ENCODE measurements at regions not wholly inside any gene's neighbourhood (a gene's known extent, or its start where the extent isn't known, plus 50 kb on each side); places are given as distances from the start of the nearest gene placed in this dataset.

DNA sequence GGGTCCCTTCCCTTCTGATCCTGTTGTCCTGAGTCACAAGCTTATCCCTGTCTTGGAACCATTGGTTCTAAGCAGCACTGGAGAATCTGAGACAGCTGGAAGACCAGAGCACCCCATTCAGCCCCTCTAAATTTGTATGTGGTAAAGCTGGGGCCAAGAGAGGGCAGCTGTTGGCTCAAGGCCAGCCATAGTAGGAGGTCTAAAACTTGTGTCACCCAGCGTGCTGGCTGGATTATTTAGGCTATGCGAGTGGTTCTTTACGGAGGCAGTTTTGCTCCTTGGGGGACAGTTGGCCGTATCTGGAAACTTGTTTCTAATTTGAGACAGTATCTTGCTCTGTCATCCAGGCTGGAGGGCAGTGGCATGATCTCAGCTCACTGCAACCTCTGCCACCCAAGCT is 69.6 kb upstream of the GSE1 start:
- no peak for DNase-seq
- Histone ChIP-seq H3K27ac (no peak overlapping the region), H3K4me3 (ENCODE audit: low read depth, low read length) (no peak overlapping the region), H3K27me3 (replicated peaks) (no peaks in the 10 kb centered on the region), H3K36me3 (replicated peaks) (no peaks in the 10 kb centered on the region)
- in situ Hi-C loops (cut with HindIII; ENCODE audit: low pct_ligation_motif_present, low sequenced_read_pairs) = no loop called here
- TF ChIP-seq, protein P1, sequence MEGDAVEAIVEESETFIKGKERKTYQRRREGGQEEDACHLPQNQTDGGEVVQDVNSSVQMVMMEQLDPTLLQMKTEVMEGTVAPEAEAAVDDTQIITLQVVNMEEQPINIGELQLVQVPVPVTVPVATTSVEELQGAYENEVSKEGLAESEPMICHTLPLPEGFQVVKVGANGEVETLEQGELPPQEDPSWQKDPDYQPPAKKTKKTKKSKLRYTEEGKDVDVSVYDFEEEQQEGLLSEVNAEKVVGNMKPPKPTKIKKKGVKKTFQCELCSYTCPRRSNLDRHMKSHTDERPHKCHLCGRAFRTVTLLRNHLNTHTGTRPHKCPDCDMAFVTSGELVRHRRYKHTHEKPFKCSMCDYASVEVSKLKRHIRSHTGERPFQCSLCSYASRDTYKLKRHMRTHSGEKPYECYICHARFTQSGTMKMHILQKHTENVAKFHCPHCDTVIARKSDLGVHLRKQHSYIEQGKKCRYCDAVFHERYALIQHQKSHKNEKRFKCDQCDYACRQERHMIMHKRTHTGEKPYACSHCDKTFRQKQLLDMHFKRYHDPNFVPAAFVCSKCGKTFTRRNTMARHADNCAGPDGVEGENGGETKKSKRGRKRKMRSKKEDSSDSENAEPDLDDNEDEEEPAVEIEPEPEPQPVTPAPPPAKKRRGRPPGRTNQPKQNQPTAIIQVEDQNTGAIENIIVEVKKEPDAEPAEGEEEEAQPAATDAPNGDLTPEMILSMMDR (IDR thresholded peaks at IDR 0.05; ENCODE audit: low read depth, low read length, missing control alignments) = no peak

DNA sequence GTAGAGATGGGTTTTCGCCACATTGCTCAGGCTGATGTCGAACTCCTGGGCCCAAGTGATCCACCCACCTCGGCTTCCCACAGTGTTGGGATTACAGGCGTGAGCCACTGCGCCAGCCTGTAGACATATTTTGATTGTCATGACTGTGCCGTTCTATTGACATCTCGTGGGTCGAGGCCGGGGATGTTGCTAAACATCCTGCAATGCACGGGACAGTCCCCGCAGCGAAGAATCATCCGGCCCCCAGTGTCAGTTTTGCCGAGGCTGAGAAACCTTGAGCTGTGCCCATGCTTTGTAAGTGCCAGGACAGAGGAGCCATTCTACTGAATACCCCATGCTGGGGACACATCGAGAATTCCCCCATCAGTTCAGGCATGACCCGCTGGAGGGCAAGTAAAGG is 69.1 kb upstream of the GSE1 start:
- H3K36me3 ChIP-seq (replicated peaks) = no peaks in the 10 kb centered on the region
- no peak for DNase-seq
- no peak overlapping the region for H3K4me3 ChIP-seq (ENCODE audit: low read depth, low read length)
- TF ChIP-seq, protein P1 (IDR thresholded peaks at IDR 0.05; ENCODE audit: low read depth, low read length, missing control alignments) = no peak
- in situ Hi-C loops (cut with HindIII; ENCODE audit: low pct_ligation_motif_present, low sequenced_read_pairs) = no loop called here
- no peaks in the 10 kb centered on the region for H3K27me3 ChIP-seq (replicated peaks)
- no peak overlapping the region for H3K27ac ChIP-seq

GRCh38 chr16:85544668-85545067 is 68.5 kb upstream of the GSE1 start:
- no peak overlapping the region for H3K4me3 ChIP-seq (ENCODE audit: low read depth, low read length)
- in situ Hi-C loops (cut with HindIII; ENCODE audit: low pct_ligation_motif_present, low sequenced_read_pairs) = no loop called here
- H3K27ac ChIP-seq = no peak overlapping the region
- TF ChIP-seq, protein P1 (IDR thresholded peaks at IDR 0.05; ENCODE audit: low read depth, low read length, missing control alignments) = no peak
- H3K36me3 ChIP-seq (replicated peaks) = no peaks in the 10 kb centered on the region
- no peaks in the 10 kb centered on the region for H3K27me3 ChIP-seq (replicated peaks)
- no peak for DNase-seq

DNA sequence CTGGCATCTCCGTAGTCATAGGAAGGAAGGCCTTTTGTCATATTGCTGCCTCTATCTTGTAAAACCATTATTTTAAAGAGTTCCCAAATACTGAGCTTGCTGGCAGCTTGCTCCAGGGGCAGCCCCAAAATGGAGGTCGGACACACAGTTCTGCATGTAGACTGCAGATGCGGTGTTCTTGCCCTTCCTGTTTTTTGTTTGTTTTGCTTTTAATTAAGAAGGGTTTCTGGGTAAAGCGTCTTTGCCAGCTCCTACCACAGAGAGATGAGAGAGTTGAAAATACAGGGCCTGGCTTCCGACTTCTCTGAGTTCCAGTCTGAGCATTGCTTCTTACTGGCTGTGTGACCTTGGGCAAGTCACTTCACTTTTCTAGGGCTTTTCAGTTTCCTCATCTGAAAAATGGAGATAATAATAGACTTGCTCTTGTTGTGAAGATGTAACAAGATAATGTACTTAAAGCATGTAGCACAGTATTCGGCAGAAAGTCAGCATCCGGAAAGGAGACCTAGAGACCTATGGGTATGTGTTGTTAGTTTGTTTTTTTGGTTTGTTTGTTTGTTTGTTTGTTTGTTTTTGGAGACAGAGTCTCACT is 67.8 kb upstream of the GSE1 start:
- no peak for DNase-seq
- TF ChIP-seq, protein P1 (IDR thresholded peaks at IDR 0.05; ENCODE audit: low read depth, low read length, missing control alignments) = no peak
- Histone ChIP-seq H3K4me3 (ENCODE audit: low read depth, low read length) (no peak overlapping the region), H3K27ac (no peak overlapping the region), H3K27me3 (replicated peaks) (no peaks in the 10 kb centered on the region), H3K36me3 (replicated peaks) (no peaks in the 10 kb centered on the region)
- in situ Hi-C loops (cut with HindIII; ENCODE audit: low pct_ligation_motif_present, low sequenced_read_pairs) = no loop called here

GRCh38 chr16:85546585-85547447 is 66.3 kb upstream of the GSE1 start:
- Histone ChIP-seq H3K27me3 (replicated peaks) (no peaks in the 10 kb centered on the region), H3K27ac (no peak overlapping the region), H3K36me3 (replicated peaks) (no peaks in the 10 kb centered on the region), H3K4me3 (ENCODE audit: low read depth, low read length) (no peak overlapping the region)
- in situ Hi-C loops (cut with HindIII; ENCODE audit: low pct_ligation_motif_present, low sequenced_read_pairs) = no loop called here
- DNase-seq = no peak
- TF ChIP-seq, protein P1 (IDR thresholded peaks at IDR 0.05; ENCODE audit: low read depth, low read length, missing control alignments) = peak; percentile 53
